A673 (cell line): ENCODE measurements at regions not wholly inside any gene's neighbourhood (a gene's known extent, or its start where the extent isn't known, plus 50 kb on each side); places are given as distances from the start of the nearest gene placed in this dataset.

Source experiments
- BruUV-seq: library from RNA; stranded (reverse); fragments of 400-500 nt; replicated peaks from 2 replicates; lab custom pipeline; 2021; lab: Mats Ljungman, UMichigan
- CTCF ChIA-PET: fragments of 300-600 bp; sonication (Branson Sonifier 250); formaldehyde crosslinking; loops from one replicate; lab custom pipeline; 2022; ENCODE audit warnings: antibody characterized with exemption; lab: Charles Lee
- POLR2A ChIA-PET: fragments of 300-600 bp; sonication (Branson Sonifier 250); formaldehyde crosslinking; loops from one replicate; lab custom pipeline; 2022; ENCODE audit warnings: antibody characterized with exemption; ENCODE audit not compliant: low non-redundant PET; lab: Charles Lee
- DNase-seq: peaks from one replicate; pipeline ENCODE4 v3.0.0-alpha.2; 2015; ENCODE audit warnings: low spot score
- H3K27ac ChIP-seq: fragments of 200-600 bp; sonication (generic); 2 replicates; pipeline ENCODE4 v1.5.1; 2016; ENCODE audit warnings: mixed run types, low read depth, mild to moderate bottlenecking, mixed read lengths, antibody characterized with exemption, low read length; ENCODE audit not compliant: poor library complexity, severe bottlenecking
- H3K27me3 ChIP-seq: fragments of 200-600 bp; sonication (generic); replicated peaks from 2 replicates; pipeline ENCODE4 v1.6.1; 2017; ENCODE audit warnings: mixed run types, low read depth, mild to moderate bottlenecking, mixed read lengths, antibody characterized with exemption, low read length; ENCODE audit not compliant: insufficient read depth, poor library complexity
- H3K36me3 ChIP-seq: fragments of 200-600 bp; sonication (generic); 2 replicates; pipeline ENCODE4 v1.6.1; 2016; ENCODE audit warnings: mixed run types, mild to moderate bottlenecking, mixed read lengths, antibody characterized with exemption, low read length; ENCODE audit not compliant: insufficient read depth, poor library complexity, severe bottlenecking
- H3K4me1 ChIP-seq: fragments of 200-600 bp; sonication (generic); 2 replicates; pipeline ENCODE4 v1.6.1; 2017; ENCODE audit warnings: mixed run types, mild to moderate bottlenecking, mixed read lengths, antibody characterized with exemption, low read length; ENCODE audit not compliant: insufficient read depth, poor library complexity, severe bottlenecking
- H3K4me3 ChIP-seq: fragments of 200-600 bp; sonication (generic); 2 replicates; pipeline ENCODE4 v1.5.1; 2016; ENCODE audit warnings: low read depth, mixed run types, mild to moderate bottlenecking, mixed read lengths, low read length; ENCODE audit not compliant: poor library complexity, severe bottlenecking
- H3K9me3 ChIP-seq: fragments of 200-600 bp; sonication (generic); 2 replicates; pipeline ENCODE4 v1.6.1; 2016; ENCODE audit warnings: mixed run types, low read depth, mild to moderate bottlenecking, mixed read lengths, antibody characterized with exemption, low read length; ENCODE audit not compliant: poor library complexity, severe bottlenecking
- EZH2 ChIP-seq: fragments of 200-600 bp; sonication (generic); IDR thresholded peaks from 2 replicates; pipeline ENCODE4 v1.6.1; 2017; ENCODE audit warnings: borderline replicate concordance, low read depth, mild to moderate bottlenecking, mixed read lengths, antibody characterized with exemption, low read length; ENCODE audit not compliant: poor library complexity, severe bottlenecking
- intact Hi-C: fragments of 100-400 bp; cut with micrococcal nuclease; formaldehyde crosslinking; loops from one replicate; pipeline ENCODE4 v1.10.0; 2022; ENCODE audit not compliant: unreplicated experiment
- TF ChIP-seq, protein P1 (sequence below): fragments of 300-800, 200-600 bp; sonication (generic); conservative IDR thresholded peaks from 2 replicates; pipeline ENCODE4 v1.5.1; 2017; ENCODE audit warnings: low read depth, mild to moderate bottlenecking, antibody characterized with exemption, low read length, moderate library complexity, mixed read lengths

DNA sequence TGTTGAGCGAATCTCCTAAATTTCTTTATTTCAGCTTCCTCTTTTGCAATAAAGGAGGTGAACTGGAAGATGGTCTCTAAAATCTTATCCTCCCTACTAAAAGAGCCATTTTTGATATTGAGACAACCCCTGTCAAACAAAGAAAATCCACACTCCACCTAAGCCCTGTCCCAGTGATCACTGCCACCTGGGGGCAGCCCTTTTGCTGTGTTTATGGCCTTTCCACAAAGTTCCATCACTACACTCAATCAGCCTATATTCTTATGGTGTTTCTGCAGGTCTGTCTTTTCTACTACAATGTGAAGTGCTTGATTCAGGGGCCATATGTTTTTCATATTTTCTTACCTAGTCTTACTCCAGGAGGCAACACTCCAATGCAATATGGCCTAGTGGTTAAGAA is 163.7 kb downstream of the BMP4 start:
- ChIA-PET CTCF (no interaction called here), POLR2A (no interaction called here)
- Histone ChIP-seq H3K36me3 (no peaks in the 10 kb centered on the region), H3K27me3 (peaks cover 14% of the 10 kb centered on the region), H3K9me3 (no peaks in the 10 kb centered on the region), H3K4me3 (no peak overlapping the region), H3K27ac (no peak overlapping the region), H3K4me1 (no peaks in the 10 kb centered on the region)
- BruUV-seq: no TSS peak
- DNase-seq: no peak
- intact Hi-C loops: no loop called here
- no peak for TF ChIP-seq EZH2
- TF ChIP-seq, protein P1, sequence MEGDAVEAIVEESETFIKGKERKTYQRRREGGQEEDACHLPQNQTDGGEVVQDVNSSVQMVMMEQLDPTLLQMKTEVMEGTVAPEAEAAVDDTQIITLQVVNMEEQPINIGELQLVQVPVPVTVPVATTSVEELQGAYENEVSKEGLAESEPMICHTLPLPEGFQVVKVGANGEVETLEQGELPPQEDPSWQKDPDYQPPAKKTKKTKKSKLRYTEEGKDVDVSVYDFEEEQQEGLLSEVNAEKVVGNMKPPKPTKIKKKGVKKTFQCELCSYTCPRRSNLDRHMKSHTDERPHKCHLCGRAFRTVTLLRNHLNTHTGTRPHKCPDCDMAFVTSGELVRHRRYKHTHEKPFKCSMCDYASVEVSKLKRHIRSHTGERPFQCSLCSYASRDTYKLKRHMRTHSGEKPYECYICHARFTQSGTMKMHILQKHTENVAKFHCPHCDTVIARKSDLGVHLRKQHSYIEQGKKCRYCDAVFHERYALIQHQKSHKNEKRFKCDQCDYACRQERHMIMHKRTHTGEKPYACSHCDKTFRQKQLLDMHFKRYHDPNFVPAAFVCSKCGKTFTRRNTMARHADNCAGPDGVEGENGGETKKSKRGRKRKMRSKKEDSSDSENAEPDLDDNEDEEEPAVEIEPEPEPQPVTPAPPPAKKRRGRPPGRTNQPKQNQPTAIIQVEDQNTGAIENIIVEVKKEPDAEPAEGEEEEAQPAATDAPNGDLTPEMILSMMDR: no peak

DNA sequence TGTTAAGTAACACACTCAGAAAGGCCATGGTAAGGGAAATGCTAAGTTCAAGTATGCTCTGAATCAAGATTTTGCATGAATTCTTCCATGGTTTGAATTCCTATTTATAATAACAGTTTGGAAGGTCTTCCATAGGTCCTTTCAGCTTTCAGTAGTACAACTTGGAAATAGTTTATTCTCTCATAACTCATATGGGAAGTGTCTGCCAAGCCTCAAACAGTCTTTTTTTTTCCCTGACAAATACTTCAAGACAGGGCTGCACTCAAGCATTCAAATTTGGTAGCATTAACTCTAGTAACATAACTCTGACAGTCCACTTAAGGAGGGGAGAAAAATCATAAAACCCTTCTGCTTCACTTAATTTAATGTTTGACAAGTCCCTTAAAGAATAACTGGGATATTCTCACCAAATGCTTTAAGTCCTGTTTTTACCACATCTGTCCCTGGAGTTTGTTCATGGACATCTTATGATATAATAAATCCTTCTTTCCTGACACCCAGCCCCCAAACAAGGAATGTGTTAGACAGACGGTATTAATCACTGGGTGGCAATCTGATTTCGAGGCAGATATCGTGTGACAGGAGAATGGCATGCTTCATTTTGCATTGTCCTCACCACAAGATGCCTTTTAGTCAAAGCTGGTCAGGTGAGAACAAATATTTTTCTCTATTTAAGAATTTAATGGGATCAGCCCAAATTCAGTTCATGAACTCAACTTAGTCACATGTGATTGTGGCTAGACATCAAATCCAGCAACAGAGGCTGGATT is 165.7 kb downstream of the BMP4 start:
- no peak overlapping the region for H3K27ac ChIP-seq
- no peak overlapping the region for H3K4me3 ChIP-seq
- intact Hi-C loops: no loop called here
- TF ChIP-seq, protein P1: no peak
- no peak for TF ChIP-seq EZH2
- BruUV-seq: no TSS peak
- H3K36me3 ChIP-seq: no peaks in the 10 kb centered on the region
- no peaks in the 10 kb centered on the region for H3K4me1 ChIP-seq
- no peaks in the 10 kb centered on the region for H3K9me3 ChIP-seq
- ChIA-PET CTCF (no interaction called here), POLR2A (no interaction called here)
- H3K27me3 ChIP-seq: peaks cover 7% of the 10 kb centered on the region
- no peak for DNase-seq

DNA sequence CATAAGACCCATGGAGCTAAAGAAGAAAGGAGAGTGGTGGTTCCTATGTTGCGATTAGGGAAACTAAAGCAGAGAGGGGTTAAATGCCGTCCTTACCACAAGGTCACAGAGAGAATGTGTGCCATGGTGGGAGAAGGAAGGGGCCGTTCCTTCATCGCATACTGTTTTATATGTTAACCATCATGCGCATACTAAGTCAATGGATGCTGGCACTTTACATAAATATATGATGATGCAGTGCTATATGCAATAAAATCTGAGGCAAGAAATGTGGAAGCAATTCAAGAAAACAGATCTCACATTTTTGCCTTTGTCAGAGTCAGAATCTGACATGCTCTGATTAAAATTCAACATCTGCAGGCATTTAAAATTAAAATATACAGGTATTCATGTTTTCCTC is 168.1 kb downstream of the BMP4 start:
- TF ChIP-seq, protein P1: no peak
- no peak for TF ChIP-seq EZH2
- H3K9me3 ChIP-seq: peaks cover 3% of the 10 kb centered on the region
- peaks cover 7% of the 10 kb centered on the region for H3K27me3 ChIP-seq
- no peak for DNase-seq
- no TSS peak for BruUV-seq
- H3K4me1 ChIP-seq: no peaks in the 10 kb centered on the region
- ChIA-PET CTCF (no interaction called here), POLR2A (no interaction called here)
- H3K27ac ChIP-seq: no peak overlapping the region
- intact Hi-C loops: no loop called here
- H3K36me3 ChIP-seq: no peaks in the 10 kb centered on the region
- H3K4me3 ChIP-seq: no peak overlapping the region
